ENCODE measurements at regions not wholly inside any gene's neighbourhood (a gene's known extent, or its start where the extent isn't known, plus 50 kb on each side); places are given as distances from the start of the nearest gene placed in this dataset.

GRCh38 chr15:35195031-35195430 lies 109.9 kb upstream of the NANOGP8 start:
- DNase-seq (ENCODE audit: low spot score, unreplicated experiment): no peak
- Mint-ChIP-seq H3K4me1 (ENCODE audit: low read depth) (no peaks in the 10 kb centered on the region), H3K27ac (no peak overlapping the region), H3K4me3 (ENCODE audit: low read depth) (no peak overlapping the region), H3K27me3 (no peaks in the 10 kb centered on the region), H3K36me3 (ENCODE audit: insufficient read depth) (peaks cover 6% of the 10 kb centered on the region), H3K9me3 (ENCODE audit: low read depth) (peaks cover 14% of the 10 kb centered on the region)
- no peak for TF ChIP-seq CTCF (IDR thresholded peaks at IDR 0.05; ENCODE audit: unreplicated experiment)

- Mint-ChIP-seq H3K4me3 (ENCODE audit: low read depth) (no peak overlapping the region), H3K36me3 (ENCODE audit: insufficient read depth) (peaks cover 6% of the 10 kb centered on the region), H3K27ac (no peak overlapping the region), H3K27me3 (no peaks in the 10 kb centered on the region), H3K4me1 (ENCODE audit: low read depth) (no peaks in the 10 kb centered on the region), H3K9me3 (ENCODE audit: low read depth) (peaks cover 21% of the 10 kb centered on the region)
- DNase-seq (ENCODE audit: low spot score, unreplicated experiment): no peak
- TF ChIP-seq CTCF (IDR thresholded peaks at IDR 0.05; ENCODE audit: unreplicated experiment): no peak
Observed at GRCh38 chr15:35194296-35194695, 109.2 kb upstream of the NANOGP8 start.

GRCh38 chr15:35191783-35192182 lies 106.7 kb upstream of the NANOGP8 start:
- Mint-ChIP-seq H3K27me3 (no peaks in the 10 kb centered on the region), H3K27ac (no peak overlapping the region), H3K4me1 (ENCODE audit: low read depth) (no peaks in the 10 kb centered on the region), H3K4me3 (ENCODE audit: low read depth) (no peak overlapping the region), H3K9me3 (ENCODE audit: low read depth) (peaks cover 22% of the 10 kb centered on the region), H3K36me3 (ENCODE audit: insufficient read depth) (peaks cover 6% of the 10 kb centered on the region)
- TF ChIP-seq CTCF (IDR thresholded peaks at IDR 0.05; ENCODE audit: unreplicated experiment): no peak
- DNase-seq (ENCODE audit: low spot score, unreplicated experiment): no peak

GRCh38 chr15:35186346-35186745 lies 101.3 kb upstream of the NANOGP8 start:
- Mint-ChIP-seq H3K4me3 (ENCODE audit: low read depth) (no peak overlapping the region), H3K4me1 (ENCODE audit: low read depth) (no peaks in the 10 kb centered on the region), H3K9me3 (ENCODE audit: low read depth) (peaks cover 11% of the 10 kb centered on the region), H3K27ac (no peak overlapping the region), H3K36me3 (ENCODE audit: insufficient read depth) (peaks cover 4% of the 10 kb centered on the region), H3K27me3 (no peaks in the 10 kb centered on the region)
- DNase-seq (ENCODE audit: low spot score, unreplicated experiment): no peak
- TF ChIP-seq CTCF (IDR thresholded peaks at IDR 0.05; ENCODE audit: unreplicated experiment): no peak

GRCh38 chr15:35184646-35185045 lies 99.6 kb upstream of the NANOGP8 start:
- H3K27ac Mint-ChIP-seq: no peak overlapping the region
- no peak for DNase-seq (ENCODE audit: low spot score, unreplicated experiment)
- no peak for TF ChIP-seq CTCF (IDR thresholded peaks at IDR 0.05; ENCODE audit: unreplicated experiment)
- no peak overlapping the region for H3K4me3 Mint-ChIP-seq (ENCODE audit: low read depth)
- H3K27me3 Mint-ChIP-seq: no peaks in the 10 kb centered on the region
- peaks cover 2% of the 10 kb centered on the region for H3K4me1 Mint-ChIP-seq (ENCODE audit: low read depth)
- no peaks in the 10 kb centered on the region for H3K36me3 Mint-ChIP-seq (ENCODE audit: insufficient read depth)
- peaks cover 4% of the 10 kb centered on the region for H3K9me3 Mint-ChIP-seq (ENCODE audit: low read depth)

All from progenitor cell of endocrine pancreas (in vitro differentiated cells).